ENCODE measurements at regions not wholly inside any gene's neighbourhood (a gene's known extent, or its start where the extent isn't known, plus 50 kb on each side); places are given as distances from the start of the nearest gene placed in this dataset.

- TF ChIP-seq CTCF (IDR thresholded peaks at IDR 0.05) (no peak), POLR2AphosphoS5 (IDR thresholded peaks at IDR 0.05) (no peak)
Measured at GRCh38 chr13:76751278-76751677, 134.9 kb downstream of the KCTD12 start.

All from sigmoid colon (tissue), 4 donors.